ENCODE measurements at regions not wholly inside any gene's neighbourhood (a gene's known extent, or its start where the extent isn't known, plus 50 kb on each side); places are given as distances from the start of the nearest gene placed in this dataset.

GRCh38 chr6:80544555-80544954 is 438.1 kb downstream of the BCKDHB start:
- H3K4me3 Mint-ChIP-seq (ENCODE audit: unreplicated experiment), result no peak overlapping the region
- peak overlapping the region; percentile 2 for H3K27ac Mint-ChIP-seq (ENCODE audit: unreplicated experiment)
- H3K36me3 Mint-ChIP-seq (ENCODE audit: unreplicated experiment), result no peaks in the 10 kb centered on the region
- no peak for TF ChIP-seq CTCF (IDR thresholded peaks at IDR 0.05)
- no peaks in the 10 kb centered on the region for H3K27me3 Mint-ChIP-seq (ENCODE audit: unreplicated experiment)
- DNase-seq (ENCODE audit: extremely low spot score, unreplicated experiment), result no peak
- no peaks in the 10 kb centered on the region for H3K9me3 Mint-ChIP-seq (ENCODE audit: unreplicated experiment)
- peaks cover 59% of the 10 kb centered on the region for H3K4me1 Mint-ChIP-seq (ENCODE audit: unreplicated experiment)

- no peak for DNase-seq (ENCODE audit: extremely low spot score, unreplicated experiment)
- H3K36me3 Mint-ChIP-seq (ENCODE audit: unreplicated experiment), result no peaks in the 10 kb centered on the region
- no peak for TF ChIP-seq CTCF (IDR thresholded peaks at IDR 0.05)
- no peaks in the 10 kb centered on the region for H3K9me3 Mint-ChIP-seq (ENCODE audit: unreplicated experiment)
- peaks cover 51% of the 10 kb centered on the region for H3K4me1 Mint-ChIP-seq (ENCODE audit: unreplicated experiment)
- H3K27me3 Mint-ChIP-seq (ENCODE audit: unreplicated experiment), result no peaks in the 10 kb centered on the region
- peak overlapping the region; percentile 33 for H3K27ac Mint-ChIP-seq (ENCODE audit: unreplicated experiment)
- H3K4me3 Mint-ChIP-seq (ENCODE audit: unreplicated experiment), result no peak overlapping the region
These were observed 437.2 kb downstream of the BCKDHB start for GRCh38 chr6:80543598-80544222.

GRCh38 chr6:80543151-80543550 is 436.7 kb downstream of the BCKDHB start:
- H3K27me3 Mint-ChIP-seq (ENCODE audit: unreplicated experiment), result no peaks in the 10 kb centered on the region
- H3K9me3 Mint-ChIP-seq (ENCODE audit: unreplicated experiment), result no peaks in the 10 kb centered on the region
- peaks cover 45% of the 10 kb centered on the region for H3K4me1 Mint-ChIP-seq (ENCODE audit: unreplicated experiment)
- DNase-seq (ENCODE audit: extremely low spot score, unreplicated experiment), result no peak
- H3K27ac Mint-ChIP-seq (ENCODE audit: unreplicated experiment), result no peak overlapping the region
- TF ChIP-seq CTCF (IDR thresholded peaks at IDR 0.05), result no peak
- H3K4me3 Mint-ChIP-seq (ENCODE audit: unreplicated experiment), result no peak overlapping the region
- H3K36me3 Mint-ChIP-seq (ENCODE audit: unreplicated experiment), result no peaks in the 10 kb centered on the region

- H3K36me3 Mint-ChIP-seq (ENCODE audit: unreplicated experiment), result no peaks in the 10 kb centered on the region
- H3K4me3 Mint-ChIP-seq (ENCODE audit: unreplicated experiment), result no peak overlapping the region
- H3K27me3 Mint-ChIP-seq (ENCODE audit: unreplicated experiment), result no peaks in the 10 kb centered on the region
- H3K4me1 Mint-ChIP-seq (ENCODE audit: unreplicated experiment), result peaks cover 46% of the 10 kb centered on the region
- TF ChIP-seq CTCF (IDR thresholded peaks at IDR 0.05), result no peak
- peaks cover 3% of the 10 kb centered on the region for H3K9me3 Mint-ChIP-seq (ENCODE audit: unreplicated experiment)
- no peak for DNase-seq (ENCODE audit: extremely low spot score, unreplicated experiment)
- H3K27ac Mint-ChIP-seq (ENCODE audit: unreplicated experiment), result no peak overlapping the region
These were observed 435.4 kb downstream of the BCKDHB start for GRCh38 chr6:80541886-80542285.

GRCh38 chr6:80541181-80541580 is 434.7 kb downstream of the BCKDHB start:
- Mint-ChIP-seq H3K4me3 (ENCODE audit: unreplicated experiment) (no peak overlapping the region), H3K36me3 (ENCODE audit: unreplicated experiment) (no peaks in the 10 kb centered on the region), H3K9me3 (ENCODE audit: unreplicated experiment) (peaks cover 7% of the 10 kb centered on the region), H3K27me3 (ENCODE audit: unreplicated experiment) (no peaks in the 10 kb centered on the region), H3K27ac (ENCODE audit: unreplicated experiment) (no peak overlapping the region), H3K4me1 (ENCODE audit: unreplicated experiment) (peaks cover 44% of the 10 kb centered on the region)
- no peak for TF ChIP-seq CTCF (IDR thresholded peaks at IDR 0.05)
- no peak for DNase-seq (ENCODE audit: extremely low spot score, unreplicated experiment)

Measured in osteocyte (in vitro differentiated cells).